ENCODE measurements at regions not wholly inside any gene's neighbourhood (a gene's known extent, or its start where the extent isn't known, plus 50 kb on each side); places are given as distances from the start of the nearest gene placed in this dataset.

DNA sequence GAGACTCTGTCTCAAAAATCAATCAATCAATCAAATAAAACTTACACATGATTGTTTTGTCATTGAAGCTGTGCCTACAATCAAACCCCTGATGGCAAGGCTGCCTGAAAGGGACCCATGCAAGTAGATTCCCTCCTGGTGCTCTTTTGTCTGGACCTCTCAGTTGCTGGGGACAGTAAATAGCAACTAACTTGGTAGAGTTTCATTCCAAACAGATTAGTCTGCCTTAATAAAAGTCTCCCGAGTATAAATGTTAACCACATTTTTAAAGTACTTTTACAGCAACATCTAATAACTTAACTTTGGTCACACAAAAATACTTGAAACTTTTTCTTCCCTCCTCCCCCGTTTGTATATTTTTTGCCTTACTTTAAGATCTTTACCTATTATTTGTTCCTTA, 105.5 kb downstream of the FEM1C start:
- TF ChIP-seq, protein P1, sequence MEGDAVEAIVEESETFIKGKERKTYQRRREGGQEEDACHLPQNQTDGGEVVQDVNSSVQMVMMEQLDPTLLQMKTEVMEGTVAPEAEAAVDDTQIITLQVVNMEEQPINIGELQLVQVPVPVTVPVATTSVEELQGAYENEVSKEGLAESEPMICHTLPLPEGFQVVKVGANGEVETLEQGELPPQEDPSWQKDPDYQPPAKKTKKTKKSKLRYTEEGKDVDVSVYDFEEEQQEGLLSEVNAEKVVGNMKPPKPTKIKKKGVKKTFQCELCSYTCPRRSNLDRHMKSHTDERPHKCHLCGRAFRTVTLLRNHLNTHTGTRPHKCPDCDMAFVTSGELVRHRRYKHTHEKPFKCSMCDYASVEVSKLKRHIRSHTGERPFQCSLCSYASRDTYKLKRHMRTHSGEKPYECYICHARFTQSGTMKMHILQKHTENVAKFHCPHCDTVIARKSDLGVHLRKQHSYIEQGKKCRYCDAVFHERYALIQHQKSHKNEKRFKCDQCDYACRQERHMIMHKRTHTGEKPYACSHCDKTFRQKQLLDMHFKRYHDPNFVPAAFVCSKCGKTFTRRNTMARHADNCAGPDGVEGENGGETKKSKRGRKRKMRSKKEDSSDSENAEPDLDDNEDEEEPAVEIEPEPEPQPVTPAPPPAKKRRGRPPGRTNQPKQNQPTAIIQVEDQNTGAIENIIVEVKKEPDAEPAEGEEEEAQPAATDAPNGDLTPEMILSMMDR (conservative IDR thresholded peaks at IDR 0.05 in 1 of 2, IDR thresholded peaks at IDR 0.05 in 1 of 2; ENCODE audit: extremely low read depth in 1 of 2, insufficient read depth in 1 of 2, low read depth in 1 of 2, low read length in 2 of 2) = no peak
- no peak for TF ChIP-seq EZH2 (IDR thresholded peaks at IDR 0.05; ENCODE audit: borderline replicate concordance, low read length)

Measured in mammary epithelial cell (primary cell).